A549 (cell line): ENCODE measurements at regions not wholly inside any gene's neighbourhood (a gene's known extent, or its start where the extent isn't known, plus 50 kb on each side); places are given as distances from the start of the nearest gene placed in this dataset.

Experiments used
- ATAC-seq, 2 experiments: fragments of 200-7000 bp in 1 of 2; fragments of >200 bp in 1 of 2; cut with Nextera tagmentation in 1 of 2; cut with Tn5 transposase in 1 of 2; 3 replicates each; pipeline versions ENCODE4 v1.8.0 to v1.9.1; 2018 to 2020; ENCODE audit warnings: mild to moderate bottlenecking in 1 of 2, moderate library complexity in 1 of 2
- CTCF ChIA-PET: fragments of 300-600 bp; sonication (Branson Sonifier 250); formaldehyde crosslinking; extraction: SDS; loops from one replicate; lab custom pipeline; 2021; ENCODE audit warnings: antibody characterized with exemption, inconsistent platforms; lab: Yijun Ruan, JAX
- POLR2A ChIA-PET: fragments of 350-600 bp; formaldehyde crosslinking; extraction: SDS; loops from one replicate; lab custom pipeline; 2021; ENCODE audit warnings: antibody characterized with exemption, inconsistent platforms; lab: Yijun Ruan, JAX
- DNase-seq, 2 experiments: peaks; one replicate each; pipeline versions ENCODE4 v3.0.0 to v3.0.0-alpha.2; 2011 to 2016; ENCODE audit warnings: low read depth in 1 of 2, low spot score in 1 of 2
- FAIRE-seq: peaks from 2 replicates; lab custom pipeline; 2011; peaks lifted over from hg19 to GRCh38; lab: Jason Lieb, UNC
- H3K27ac ChIP-seq, 2 experiments: fragments of >200 bp; sonication (Bioruptor Twin); formaldehyde crosslinking; 3 replicates each; pipeline ENCODE4 v1.5.1; 2016 to 2017
- H3K4me1 ChIP-seq: fragments of >200 bp; sonication (Bioruptor Twin); formaldehyde crosslinking; 3 replicates; pipeline ENCODE4 v1.6.1; 2016
- H3K4me2 ChIP-seq: fragments of >200 bp; sonication (Bioruptor Twin); formaldehyde crosslinking; 3 replicates; pipeline ENCODE4 v1.6.1; 2016
- H3K4me3 ChIP-seq: fragments of >200 bp; sonication (Bioruptor Twin); formaldehyde crosslinking; 3 replicates; pipeline ENCODE4 v1.5.1; 2016
- H3K9me3 ChIP-seq: fragments of >200 bp; sonication (Bioruptor Twin); formaldehyde crosslinking; 3 replicates; pipeline ENCODE4 v1.6.1; 2016
- BHLHE40 ChIP-seq: IDR thresholded peaks from 2 replicates; pipeline ENCODE4 v1.6.1; 2012; ENCODE audit warnings: low read depth, low read length, inconsistent platforms
- CBX8 ChIP-seq: fragments of 200-600 bp; sonication (generic); IDR thresholded peaks from 2 replicates; pipeline ENCODE4 v1.6.1; 2016
- CEBPB ChIP-seq, 2 experiments: fragments of >200 bp in 1 of 2; sonication (Bioruptor Twin) in 1 of 2; formaldehyde crosslinking in 1 of 2; IDR thresholded peaks; 2 replicates each; pipeline ENCODE4 v1.6.1; 2012 to 2016
- FOSL2 ChIP-seq, 2 experiments: fragments of 450-650 bp in 1 of 2; fragments of >200 bp in 1 of 2; sonication (Bioruptor Twin) in 1 of 2; formaldehyde crosslinking; IDR thresholded peaks; 2 replicates each; pipeline versions ENCODE4 v1.5.0 to v1.6.1; 2016 to 2020; ENCODE audit warnings: mild to moderate bottlenecking in 1 of 2, moderate library complexity in 1 of 2
- HDAC2 ChIP-seq: fragments of 200-600 bp; sonication (generic); IDR thresholded peaks from 2 replicates; pipeline ENCODE4 v1.6.1; 2016
- JUN ChIP-seq, 2 experiments: fragments of >200 bp; sonication (Bioruptor Twin); formaldehyde crosslinking; IDR thresholded peaks; 2 replicates in 1 of 2; 3 replicates in 1 of 2; pipeline ENCODE4 v1.6.1; 2016 to 2017
- JUNB ChIP-seq: fragments of >200 bp; sonication (Bioruptor Twin); formaldehyde crosslinking; IDR thresholded peaks from 2 replicates; pipeline ENCODE4 v1.6.1; 2016
- MAFK ChIP-seq: fragments of 450-650 bp; IDR thresholded peaks from 2 replicates; pipeline ENCODE4 v1.6.1; 2014; ENCODE audit not compliant: partially characterized antibody
- MAZ ChIP-seq: fragments of 150-350 bp; IDR thresholded peaks from 2 replicates; pipeline ENCODE4 v1.6.1; 2014; ENCODE audit warnings: antibody characterized with exemption, low read depth, low read length, borderline replicate concordance
- NFE2L2 ChIP-seq: fragments of 150-350 bp; conservative IDR thresholded peaks from 2 replicates; pipeline ENCODE4 v1.6.1; 2014; ENCODE audit warnings: low read length
- NPAS2 ChIP-seq: fragments of 250-450 bp; sonication (Bioruptor Pico); IDR thresholded peaks from 2 replicates; pipeline ENCODE4 v1.8.0; 2022; ENCODE audit warnings: mild to moderate bottlenecking, moderate library complexity, borderline replicate concordance
- PHF8 ChIP-seq: fragments of 200-600 bp; sonication (generic); IDR thresholded peaks from 2 replicates; pipeline ENCODE4 v1.6.1; 2016; ENCODE audit warnings: low read depth, mild to moderate bottlenecking, antibody characterized with exemption, moderate library complexity, borderline replicate concordance
- RAD21 ChIP-seq, 2 experiments: fragments of >200 bp in 1 of 2; sonication (Bioruptor Twin) in 1 of 2; formaldehyde crosslinking in 1 of 2; IDR thresholded peaks in 1 of 2; conservative IDR thresholded peaks in 1 of 2; 2 replicates in 1 of 2; 3 replicates in 1 of 2; pipeline ENCODE4 v1.6.1; 2012 to 2018; ENCODE audit warnings: inconsistent platforms in 1 of 2
- RNF2 ChIP-seq: fragments of 200-600 bp; sonication (generic); IDR thresholded peaks from 2 replicates; pipeline ENCODE4 v1.6.1; 2016; ENCODE audit warnings: low read depth, mild to moderate bottlenecking, antibody characterized with exemption, moderate library complexity, borderline replicate concordance
- SREBF2 ChIP-seq: fragments of 450-650 bp; IDR thresholded peaks from 2 replicates; pipeline ENCODE4 v1.6.1; 2014; ENCODE audit warnings: mild to moderate bottlenecking, moderate library complexity
- ZFP36 ChIP-seq: fragments of 450-650 bp; IDR thresholded peaks from 2 replicates; pipeline ENCODE4 v1.6.1; 2014; ENCODE audit warnings: borderline replicate concordance; ENCODE audit not compliant: partially characterized antibody
- WGBS: methylation state at CpG from one replicate; pipeline ENCODE4 v1.1.6; 2017; ENCODE audit errors: missing lambda C conversion rate; 5-methylcytosine and 5-hydroxymethylcytosine counted together
- TF ChIP-seq, protein P1 (sequence below): fragments of 150-350 bp; IDR thresholded peaks from 2 replicates; pipeline ENCODE4 v1.6.1; 2014; ENCODE audit warnings: low read depth, mild to moderate bottlenecking, low read length
- TF ChIP-seq, protein P2 (sequence below): IDR thresholded peaks from 2 replicates; pipeline ENCODE4 v1.6.1; 2012
- TF ChIP-seq, protein P3 (sequence below): IDR thresholded peaks from 2 replicates; pipeline ENCODE4 v1.6.1; 2012

DNA sequence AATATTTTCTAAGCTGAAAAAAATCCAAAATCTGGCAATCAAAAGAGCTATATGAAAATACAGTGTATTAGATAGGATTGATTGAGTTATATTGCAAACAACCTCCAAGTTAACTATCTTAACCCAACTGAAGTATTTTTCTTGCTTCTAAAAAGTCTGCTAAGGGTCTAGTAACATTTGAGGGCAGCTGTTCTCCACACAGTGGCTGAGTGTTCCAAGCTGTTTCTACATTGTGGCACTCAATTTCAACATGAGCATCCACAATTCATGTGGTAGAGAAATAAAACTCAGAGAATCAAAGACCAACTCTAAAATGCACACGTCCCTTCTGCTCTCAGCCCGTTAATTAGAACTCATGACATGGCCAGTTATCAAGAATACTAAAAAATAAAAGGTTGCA, 340.0 kb downstream of the C12orf50 start:
- no peak for FAIRE-seq
- peaks cover 20% of the 10 kb centered on the region; the same call in 2 of the 3 replicates for H3K4me1 ChIP-seq
- H3K27ac ChIP-seq: no peak overlapping the region
- no peak overlapping the region for H3K4me3 ChIP-seq
- TF ChIP-seq CEBPB (IDR thresholded peaks at IDR 0.05): no peak
- TF ChIP-seq ZFP36: no peak
- TF ChIP-seq JUN (IDR thresholded peaks at IDR 0.05): no peak
- no peak for TF ChIP-seq HDAC2
- TF ChIP-seq MAFK: no peak
- TF ChIP-seq SREBF2: no peak
- no peak for TF ChIP-seq NFE2L2
- no peak overlapping the region for H3K4me2 ChIP-seq
- ChIA-PET POLR2A (no interaction called here), CTCF (no interaction called here)
- no peaks in the 10 kb centered on the region for H3K9me3 ChIP-seq
- ATAC-seq: no peak
- WGBS: 82% methylated on average over 2 of the region's 2 CpGs
- no peak for DNase-seq

DNA sequence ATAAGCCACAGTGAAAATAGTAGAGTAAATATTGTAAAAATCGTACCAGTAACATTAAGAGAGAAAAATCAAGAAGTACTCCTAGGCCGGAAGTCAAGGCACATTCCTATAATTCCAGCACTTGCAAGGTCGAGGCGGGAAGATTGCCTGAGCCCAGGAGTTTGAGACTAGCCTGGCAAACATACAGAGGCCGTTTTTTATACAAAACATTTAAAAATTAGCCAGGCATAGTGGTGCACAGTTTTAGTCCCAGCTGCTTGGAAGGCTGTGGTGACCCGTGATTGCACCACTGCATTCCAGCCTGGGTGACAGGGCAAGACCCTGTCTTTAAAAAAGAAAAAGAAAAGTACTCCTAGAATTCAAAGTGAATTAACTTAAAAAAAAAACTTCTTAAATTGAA, 341.8 kb downstream of the C12orf50 start:
- Histone ChIP-seq H3K27ac (peak overlapping the region; percentile 32 to 76), H3K4me2 (peak overlapping the region; percentile 44), H3K9me3 (peaks cover 2% of the 10 kb centered on the region; the same call in 1 of the 3 replicates), H3K4me1 (peaks cover 20% of the 10 kb centered on the region; the same call in 2 of the 3 replicates), H3K4me3 (no peak overlapping the region)
- CTCF ChIA-PET: interaction anchor here (1.0 kb wide), 1 partner anchor 161 kb away, joined by 3 read pairs; no protein-coding TSS in a partner anchor
- FAIRE-seq (peak; percentile 13), DNase-seq (peak in 1 of 2 experiments; percentile 50), ATAC-seq (peak in 1 of 2 experiments; percentile 51; a peak in 2 of 6 replicates)
- TF ChIP-seq CEBPB (IDR thresholded peaks at IDR 0.05): peak; percentile 51 to 61; a peak in 3 of 4 replicates
- 0 out of 5 replicates have a peak, but pooled peaks of 1 of the 2 experiments have one; percentile 10 for TF ChIP-seq RAD21 (conservative IDR thresholded peaks at IDR 0.05 in 1 of 2, IDR thresholded peaks at IDR 0.05 in 1 of 2)
- no peak for TF ChIP-seq HDAC2
- no peak for TF ChIP-seq PHF8
- WGBS: 11% methylated on average over 6 of the region's 6 CpGs
- POLR2A ChIA-PET: no interaction called here

DNA sequence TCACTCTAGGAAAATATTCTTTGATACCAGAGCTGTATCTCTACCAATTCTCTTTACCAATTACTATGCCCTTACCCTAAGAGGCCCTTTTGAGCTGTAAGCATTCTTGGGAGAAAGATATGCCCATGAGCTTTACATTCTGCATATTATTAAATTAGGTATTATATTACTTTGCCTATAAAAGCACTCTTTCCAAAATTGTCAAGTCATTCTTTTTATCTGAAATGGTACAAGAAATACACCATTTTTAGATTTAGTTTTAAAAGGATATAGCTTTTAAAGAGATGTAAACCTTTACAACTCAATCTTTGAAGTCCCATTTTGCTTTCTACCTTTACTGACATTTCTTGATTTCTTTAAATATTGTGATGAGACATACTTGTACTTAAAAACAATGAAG, 343.5 kb downstream of the C12orf50 start:
- Histone ChIP-seq H3K9me3 (peaks cover 2% of the 10 kb centered on the region; the same call in 1 of the 3 replicates), H3K4me1 (peaks cover 20% of the 10 kb centered on the region; the same call in 2 of the 3 replicates), H3K4me2 (no peak overlapping the region), H3K4me3 (no peak overlapping the region), H3K27ac (no peak overlapping the region)
- ChIA-PET CTCF (no interaction called here), POLR2A (no interaction called here)
- ATAC-seq (no peak), FAIRE-seq (peak; percentile 73), DNase-seq (no peak)
- TF ChIP-seq FOSL2 (IDR thresholded peaks at IDR 0.05): no peak
- no peak for TF ChIP-seq FOSL2 (CRISPR knock-in tag; IDR thresholded peaks at IDR 0.05)
- peak; percentile 78 for TF ChIP-seq NFE2L2
- TF ChIP-seq MAFK: peak; percentile 78

DNA sequence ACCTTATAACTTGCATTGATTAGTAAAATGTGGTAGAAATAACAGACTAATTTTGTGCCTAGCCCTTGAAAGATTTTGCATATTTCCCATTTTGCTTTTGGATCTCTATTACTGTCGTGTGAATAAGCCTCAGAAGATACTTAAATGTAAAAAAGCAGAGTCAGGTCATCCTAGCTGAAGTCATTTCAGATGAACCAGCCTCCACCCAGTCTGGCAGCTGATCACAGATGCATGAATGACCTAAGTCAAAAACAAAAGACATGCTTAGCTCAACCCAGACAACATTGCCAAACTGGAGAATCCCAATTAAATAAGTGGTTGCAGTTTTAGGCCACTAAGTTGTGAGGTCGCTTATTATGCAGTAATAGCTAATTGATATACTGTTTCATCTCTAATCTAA, 349.9 kb downstream of the C12orf50 start:
- TF ChIP-seq RNF2: no peak
- TF ChIP-seq JUN (IDR thresholded peaks at IDR 0.05): no peak
- no peak for TF ChIP-seq NPAS2 (CRISPR knock-in tag)
- no peak for TF ChIP-seq MAFK
- no peak for TF ChIP-seq MAZ
- TF ChIP-seq BHLHE40: no peak
- TF ChIP-seq CBX8: no peak
- TF ChIP-seq, protein P1, sequence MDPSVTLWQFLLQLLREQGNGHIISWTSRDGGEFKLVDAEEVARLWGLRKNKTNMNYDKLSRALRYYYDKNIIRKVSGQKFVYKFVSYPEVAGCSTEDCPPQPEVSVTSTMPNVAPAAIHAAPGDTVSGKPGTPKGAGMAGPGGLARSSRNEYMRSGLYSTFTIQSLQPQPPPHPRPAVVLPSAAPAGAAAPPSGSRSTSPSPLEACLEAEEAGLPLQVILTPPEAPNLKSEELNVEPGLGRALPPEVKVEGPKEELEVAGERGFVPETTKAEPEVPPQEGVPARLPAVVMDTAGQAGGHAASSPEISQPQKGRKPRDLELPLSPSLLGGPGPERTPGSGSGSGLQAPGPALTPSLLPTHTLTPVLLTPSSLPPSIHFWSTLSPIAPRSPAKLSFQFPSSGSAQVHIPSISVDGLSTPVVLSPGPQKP: no peak
- TF ChIP-seq, protein P2, sequence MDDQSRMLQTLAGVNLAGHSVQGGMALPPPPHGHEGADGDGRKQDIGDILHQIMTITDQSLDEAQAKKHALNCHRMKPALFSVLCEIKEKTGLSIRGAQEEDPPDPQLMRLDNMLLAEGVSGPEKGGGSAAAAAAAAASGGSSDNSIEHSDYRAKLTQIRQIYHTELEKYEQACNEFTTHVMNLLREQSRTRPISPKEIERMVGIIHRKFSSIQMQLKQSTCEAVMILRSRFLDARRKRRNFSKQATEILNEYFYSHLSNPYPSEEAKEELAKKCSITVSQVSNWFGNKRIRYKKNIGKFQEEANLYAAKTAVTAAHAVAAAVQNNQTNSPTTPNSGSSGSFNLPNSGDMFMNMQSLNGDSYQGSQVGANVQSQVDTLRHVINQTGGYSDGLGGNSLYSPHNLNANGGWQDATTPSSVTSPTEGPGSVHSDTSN: no peak
- TF ChIP-seq, protein P3, sequence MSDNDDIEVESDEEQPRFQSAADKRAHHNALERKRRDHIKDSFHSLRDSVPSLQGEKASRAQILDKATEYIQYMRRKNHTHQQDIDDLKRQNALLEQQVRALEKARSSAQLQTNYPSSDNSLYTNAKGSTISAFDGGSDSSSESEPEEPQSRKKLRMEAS: no peak
- TF ChIP-seq JUNB: no peak
- DNase-seq: no peak
- Histone ChIP-seq H3K27ac (0 out of 6 replicates have a peak overlapping the region, but pooled peaks of 1 of the 2 experiments have one; percentile 1), H3K4me1 (peaks cover 21% of the 10 kb centered on the region), H3K4me2 (0 out of 3 replicates have a peak overlapping the region, but pooled peaks have one; percentile 10), H3K9me3 (peaks cover 2% of the 10 kb centered on the region; the same call in 1 of the 3 replicates), H3K4me3 (no peak overlapping the region)
- POLR2A ChIA-PET: no interaction called here
- CTCF ChIA-PET: no interaction called here
- 69% methylated on average over 2 of the region's 2 CpGs for WGBS
- FAIRE-seq: no peak
- no peak for ATAC-seq
